OCI-M1 (cell line): ENCODE measurements at regions not wholly inside any gene's neighbourhood (a gene's known extent, or its start where the extent isn't known, plus 50 kb on each side); places are given as distances from the start of the nearest gene placed in this dataset.

Experiments
- DNase-seq: peaks from one replicate; lab custom pipeline; 2025; lab: John Stamatoyannopoulos, UW

GRCh38 chr12:125492354-125493270, 427.4 kb downstream of the AACS start:
- DNase-seq: no peak

- no peak for DNase-seq
Observed at GRCh38 chr12:125493704-125494308, 428.6 kb downstream of the AACS start.

- DNase-seq: no peak
Observed at GRCh38 chr12:125503128-125503527, 437.9 kb downstream of the AACS start.

- DNase-seq: no peak
Observed at GRCh38 chr12:125509195-125509594, 444.0 kb downstream of the AACS start.

GRCh38 chr12:125512541-125513298, 447.5 kb downstream of the AACS start:
- no peak for DNase-seq

GRCh38 chr12:125515887-125516286, 450.7 kb downstream of the AACS start:
- no peak for DNase-seq

- no peak for DNase-seq
Observed at GRCh38 chr12:125518074-125518473, 452.8 kb downstream of the AACS start.

GRCh38 chr12:125519026-125519651, 453.9 kb downstream of the AACS start:
- no peak for DNase-seq

GRCh38 chr12:125525879-125526278, 460.6 kb downstream of the AACS start:
- no peak for DNase-seq

GRCh38 chr12:125528281-125528680, 463.0 kb downstream of the AACS start:
- no peak for DNase-seq

- no peak for DNase-seq
Observed at GRCh38 chr12:125530201-125530600, 465.0 kb downstream of the AACS start.

- no peak for DNase-seq
Observed at GRCh38 chr12:125530876-125531275, 465.6 kb downstream of the AACS start.

- DNase-seq: no peak
Observed at GRCh38 chr12:125531574-125531973, 466.3 kb downstream of the AACS start.

GRCh38 chr12:125533434-125534029, 468.3 kb downstream of the AACS start:
- peak; percentile 67 for DNase-seq

GRCh38 chr12:125538401-125539199, 473.4 kb downstream of the AACS start:
- DNase-seq: no peak

- no peak for DNase-seq
Observed at GRCh38 chr12:125540580-125541204, 475.5 kb downstream of the AACS start.

- no peak for DNase-seq
Observed at GRCh38 chr12:125544960-125545359, 479.7 kb downstream of the AACS start.

GRCh38 chr12:125549171-125549570, 483.9 kb downstream of the AACS start:
- no peak for DNase-seq

GRCh38 chr12:125549836-125550235, 484.6 kb downstream of the AACS start:
- peak; percentile 60 for DNase-seq

GRCh38 chr12:125552295-125552694, 487.1 kb downstream of the AACS start:
- DNase-seq: peak; percentile 71
